GM19467 (cell line): ENCODE measurements at regions not wholly inside any gene's neighbourhood (a gene's known extent, or its start where the extent isn't known, plus 50 kb on each side); places are given as distances from the start of the nearest gene placed in this dataset.

ENCODE experiments used
- ATAC-seq: cut with Tn5 transposase; IDR thresholded peaks from one replicate; pipeline ENCODE4 v1.9.1; 2021; ENCODE audit warnings: mild to moderate bottlenecking, moderate library complexity; ENCODE audit not compliant: unreplicated experiment

DNA sequence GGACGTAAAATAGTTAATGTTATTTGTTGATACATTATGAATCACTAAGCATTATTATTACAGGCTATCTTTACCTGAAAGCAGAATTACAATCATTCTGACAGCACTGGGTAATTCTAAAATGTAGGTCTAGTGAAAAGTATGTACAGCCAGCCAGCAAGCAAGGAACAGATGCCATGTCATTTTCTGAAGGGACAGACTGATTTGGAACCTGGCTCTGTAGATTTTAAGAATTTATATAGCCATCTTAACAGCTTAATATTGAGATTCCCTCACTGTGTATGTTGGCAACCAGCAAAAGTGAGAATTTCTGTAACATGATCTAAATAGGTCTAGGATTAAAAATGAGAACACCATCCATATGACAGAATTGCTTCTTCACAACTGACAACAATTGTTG lies 359.4 kb downstream of the ZIC4 start:
- ATAC-seq = no peak

DNA sequence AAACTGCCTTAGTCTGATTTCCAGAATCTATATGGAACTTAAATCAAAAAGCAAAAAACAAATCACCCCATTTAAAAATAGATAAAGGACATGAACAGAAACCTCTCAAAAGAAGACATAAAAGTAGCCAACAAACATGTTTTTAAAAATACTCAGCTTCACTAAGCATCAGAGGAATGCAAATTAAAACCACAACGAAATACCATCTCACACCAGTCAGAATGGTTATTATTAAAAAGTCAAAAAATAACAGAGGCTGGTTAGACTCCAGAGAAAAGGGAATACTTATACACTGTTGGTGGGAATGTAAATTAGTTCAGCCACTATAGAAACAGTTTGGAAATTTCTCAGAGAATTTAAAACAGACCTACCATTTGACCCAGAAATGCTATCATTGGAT lies 367.9 kb downstream of the ZIC4 start:
- ATAC-seq = no peak

DNA sequence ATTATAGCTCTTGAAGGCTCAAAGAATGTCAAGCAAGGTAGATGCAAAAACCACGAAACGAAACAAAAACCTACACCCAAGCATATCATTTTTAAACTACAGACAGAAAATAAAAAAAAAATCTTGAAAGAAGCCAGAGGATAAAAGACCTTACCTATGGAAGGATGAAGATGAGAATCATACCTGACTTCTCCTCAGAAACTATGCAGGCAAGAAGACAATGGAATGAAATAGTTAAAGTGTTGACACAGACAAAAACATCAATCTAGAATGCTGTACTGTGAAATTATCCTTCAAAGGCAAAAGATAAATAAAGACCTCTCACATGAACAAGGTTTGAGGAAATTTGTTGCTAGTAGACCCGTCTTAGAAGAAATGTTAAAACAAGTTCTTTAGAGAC lies 372.0 kb downstream of the ZIC4 start:
- ATAC-seq = no peak

DNA sequence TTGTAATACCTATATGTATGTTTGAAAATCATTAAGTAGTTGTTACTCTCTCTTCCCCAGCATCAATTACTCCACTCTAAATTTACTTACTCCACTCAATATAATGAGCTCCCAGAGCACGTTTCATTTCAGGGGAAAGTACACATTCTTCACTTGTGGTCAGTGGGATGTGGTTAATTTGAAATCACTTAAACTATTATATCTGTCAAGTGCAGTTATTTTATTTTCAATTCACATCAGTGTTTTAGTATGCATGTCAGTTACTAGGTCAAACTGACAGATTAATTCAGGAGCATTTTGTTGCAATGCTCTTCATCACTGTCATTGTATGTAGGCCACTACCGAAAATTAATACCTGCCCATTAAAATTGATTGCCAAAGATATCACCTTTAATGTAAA lies 376.1 kb downstream of the ZIC4 start:
- ATAC-seq = no peak

DNA sequence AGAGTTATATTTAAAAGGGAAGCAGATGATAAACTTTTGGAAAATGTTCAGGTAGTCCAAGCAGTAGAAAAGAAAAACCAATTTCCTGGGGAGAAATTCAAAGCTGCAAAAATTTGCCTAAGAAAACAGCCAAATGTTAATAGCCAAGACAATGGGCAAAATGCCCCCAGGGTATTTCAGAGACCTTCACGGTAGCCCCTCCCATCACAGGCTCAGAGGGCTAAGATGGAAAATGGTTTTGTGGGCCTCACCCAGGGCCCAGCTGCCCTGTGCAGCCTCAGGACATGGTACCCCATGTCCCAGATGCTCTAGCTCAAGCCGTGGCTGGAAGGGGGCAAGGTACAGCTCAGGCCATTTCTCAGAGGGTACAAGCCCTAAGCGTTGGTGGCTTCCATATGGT lies 391.0 kb downstream of the ZIC4 start:
- no peak for ATAC-seq

DNA sequence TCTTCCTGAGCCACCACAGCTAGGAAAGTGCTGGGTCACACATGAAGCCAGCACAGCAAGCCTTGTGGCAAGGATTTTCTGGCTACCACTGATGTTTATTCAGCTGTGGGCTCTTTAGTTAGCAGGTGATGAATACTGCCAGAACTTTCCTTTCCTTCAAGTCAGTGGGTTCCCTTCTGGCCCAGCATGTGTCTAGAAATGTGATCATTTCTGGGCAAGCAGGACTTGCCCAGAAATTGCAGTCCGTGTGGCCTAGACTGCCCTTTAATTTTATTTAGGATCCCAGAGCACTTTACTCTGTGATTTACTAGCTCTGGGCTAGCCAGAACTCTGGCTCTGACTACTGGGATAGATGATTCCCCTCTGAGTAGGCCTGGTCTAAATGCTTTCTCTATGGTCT lies 397.5 kb downstream of the ZIC4 start:
- no peak for ATAC-seq

DNA sequence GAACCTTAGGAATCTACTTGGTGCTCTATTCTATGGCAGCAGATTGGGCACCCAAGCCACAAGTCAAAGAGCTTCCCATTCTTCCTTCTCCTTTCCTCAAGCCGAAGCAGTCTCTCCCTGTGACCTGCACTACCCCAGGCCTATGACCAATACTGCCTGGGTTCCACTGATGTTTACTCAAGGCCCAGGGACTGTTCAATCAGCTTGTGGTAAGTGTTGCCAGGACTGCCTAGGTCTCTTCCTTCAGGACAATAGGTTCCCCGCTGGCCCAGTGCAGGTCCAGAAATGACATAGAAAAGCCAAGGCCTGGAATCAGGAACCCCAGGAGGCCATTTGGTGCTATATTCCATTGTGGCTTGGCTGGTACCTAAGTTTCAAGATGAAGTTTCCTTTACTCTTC lies 397.9 kb downstream of the ZIC4 start:
- ATAC-seq = no peak

DNA sequence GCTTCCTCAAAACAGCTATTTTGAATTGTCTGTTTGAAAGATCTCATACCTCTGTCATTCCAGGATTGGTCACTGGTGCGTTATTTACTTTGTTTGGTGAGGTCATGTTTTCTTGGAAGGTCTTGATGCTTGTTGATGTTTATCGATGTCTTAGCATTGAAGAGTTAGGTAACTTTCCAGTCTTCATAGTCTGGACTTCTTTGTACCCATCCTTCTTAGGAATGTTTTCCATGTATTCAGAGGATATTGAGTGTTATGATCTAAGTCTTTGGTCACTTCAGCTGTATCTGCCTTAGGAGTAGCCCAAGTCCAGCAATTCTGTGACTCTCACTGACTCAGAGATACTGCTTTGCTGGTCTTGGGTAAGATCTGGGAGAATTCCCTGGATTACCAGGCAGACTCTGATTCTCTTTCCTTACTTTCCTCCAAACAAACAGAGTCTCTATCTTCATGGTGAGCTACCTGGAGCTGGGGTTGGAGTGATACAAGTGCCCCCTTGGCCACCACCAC lies 398.6 kb downstream of the ZIC4 start:
- ATAC-seq = no peak

DNA sequence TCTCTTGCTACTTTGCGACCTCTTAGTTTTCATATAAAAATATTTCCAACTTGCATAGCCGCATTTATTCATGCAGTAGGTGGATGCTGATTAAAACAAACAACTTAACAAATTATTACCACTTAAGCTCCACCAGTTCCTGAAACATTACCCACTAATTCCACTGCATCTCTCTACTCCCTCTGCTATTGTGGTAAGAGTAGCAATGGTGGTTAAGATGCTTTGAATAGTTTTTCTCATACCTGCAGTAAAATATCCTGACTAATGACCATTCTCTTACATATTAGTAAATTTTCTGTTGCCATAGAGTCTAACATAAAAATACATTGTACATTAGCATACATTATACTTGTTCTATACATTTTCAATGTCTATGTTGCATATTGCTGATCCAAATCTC lies 397.6 kb upstream of the PLSCR5 start:
- ATAC-seq = no peak

DNA sequence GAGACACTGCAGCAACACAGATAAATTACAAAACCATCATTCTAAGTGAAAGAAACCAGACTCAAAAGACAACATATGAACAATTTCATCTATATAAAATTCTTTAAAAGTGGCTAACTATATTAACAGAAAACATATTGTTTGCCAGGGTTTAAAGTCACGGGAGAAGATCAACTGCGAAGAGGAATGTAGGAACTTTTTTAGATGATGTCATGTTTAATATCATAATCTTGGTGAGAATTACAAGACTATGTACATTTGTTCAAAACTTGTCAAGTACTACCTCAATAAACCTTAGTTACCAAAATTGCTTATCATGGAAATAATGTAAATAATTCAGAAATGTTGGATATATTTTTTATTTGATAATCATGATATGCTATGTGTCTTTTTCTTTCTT lies 395.1 kb upstream of the PLSCR5 start:
- no peak for ATAC-seq

DNA sequence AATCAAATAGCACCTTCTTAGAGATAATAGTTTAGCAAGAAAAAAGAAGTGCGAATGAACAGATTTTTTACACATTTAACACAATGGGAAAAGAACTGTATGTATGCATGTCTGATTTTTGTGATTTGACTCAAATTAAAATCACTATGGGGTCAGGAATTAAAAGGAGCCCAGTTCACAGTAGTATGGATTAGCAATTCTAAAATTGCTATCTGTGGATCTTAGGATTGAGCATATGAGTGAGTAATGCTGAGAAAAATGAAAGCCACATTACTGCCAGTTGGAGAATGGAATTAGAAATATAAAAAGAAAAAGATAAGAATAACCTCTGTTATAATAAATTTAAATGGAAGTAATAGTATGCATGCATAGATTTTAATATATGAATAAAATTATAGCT lies 386.8 kb upstream of the PLSCR5 start:
- no peak for ATAC-seq

DNA sequence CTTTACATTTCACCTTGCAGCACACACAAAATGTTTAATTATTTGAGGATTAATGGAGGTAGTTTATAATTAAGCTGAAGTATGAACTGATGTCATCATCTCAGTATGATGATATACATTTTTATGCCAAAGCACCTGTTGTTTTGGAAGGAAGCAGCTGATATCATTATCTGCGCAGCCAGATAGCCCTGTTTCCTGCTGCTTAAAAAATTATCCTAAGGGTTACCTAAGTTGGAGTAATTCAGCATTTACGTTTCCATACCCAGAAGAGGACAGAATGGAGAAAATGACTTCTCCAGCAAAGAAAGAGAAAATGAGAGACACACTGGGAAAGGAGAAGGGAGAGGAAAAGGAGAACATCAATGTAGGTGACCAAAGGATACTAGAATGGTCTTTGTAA lies 370.3 kb upstream of the PLSCR5 start:
- no peak for ATAC-seq

DNA sequence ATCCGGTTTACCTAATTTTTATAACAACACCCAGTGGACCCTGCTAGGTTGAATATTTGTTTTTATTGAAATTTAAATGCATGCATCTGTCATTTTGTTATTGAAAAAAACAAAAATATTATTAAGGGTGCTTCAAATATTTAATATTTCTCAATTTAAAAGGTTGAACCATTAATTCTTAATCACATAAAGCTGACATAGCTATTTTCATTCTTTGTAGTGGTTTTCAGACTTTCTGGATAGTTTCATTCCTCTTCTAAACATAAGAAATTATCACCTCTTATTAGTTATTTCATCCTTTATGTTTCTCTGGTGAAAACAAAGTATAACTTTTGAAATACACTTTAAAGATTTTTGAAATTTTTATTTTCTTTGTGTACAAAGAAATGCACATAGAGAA lies 369.9 kb upstream of the PLSCR5 start:
- no peak for ATAC-seq

DNA sequence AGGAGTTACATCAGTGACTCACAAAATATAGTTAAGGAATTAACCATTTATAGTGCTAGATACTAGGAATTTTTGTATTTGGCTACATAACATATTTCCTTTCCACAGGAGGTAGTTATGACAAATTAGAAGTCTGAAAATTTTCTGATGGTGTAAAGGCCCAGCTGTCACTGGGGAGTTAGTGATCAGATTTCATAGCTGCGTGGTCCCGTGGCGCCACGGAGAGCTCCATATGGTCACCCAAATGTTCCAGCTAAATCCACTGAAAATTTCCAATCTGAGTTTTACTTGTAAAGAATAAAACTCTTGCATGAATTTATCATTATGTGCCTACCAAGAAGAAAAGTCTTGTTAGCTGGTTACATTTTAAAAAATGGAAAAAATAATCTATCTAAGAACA lies 368.9 kb upstream of the PLSCR5 start:
- ATAC-seq = no peak

DNA sequence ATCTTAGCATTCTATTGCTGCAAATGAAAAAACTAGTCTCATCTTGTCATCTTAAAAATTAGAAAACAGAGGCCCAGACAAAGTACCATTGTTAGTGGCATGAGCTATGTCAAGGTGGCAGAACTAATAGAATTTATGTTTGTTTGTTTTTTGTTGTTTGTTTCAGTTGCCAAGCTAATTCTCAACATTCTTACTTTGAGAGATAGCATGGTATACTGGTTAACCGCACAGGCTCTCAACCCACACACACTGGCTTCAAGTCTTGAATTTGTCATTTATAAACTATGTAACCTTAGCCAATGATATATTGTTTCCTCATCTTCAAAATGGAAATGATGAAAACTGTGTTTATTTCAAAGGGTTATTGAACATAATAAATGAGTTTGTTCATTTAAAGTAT lies 367.6 kb upstream of the PLSCR5 start:
- no peak for ATAC-seq

DNA sequence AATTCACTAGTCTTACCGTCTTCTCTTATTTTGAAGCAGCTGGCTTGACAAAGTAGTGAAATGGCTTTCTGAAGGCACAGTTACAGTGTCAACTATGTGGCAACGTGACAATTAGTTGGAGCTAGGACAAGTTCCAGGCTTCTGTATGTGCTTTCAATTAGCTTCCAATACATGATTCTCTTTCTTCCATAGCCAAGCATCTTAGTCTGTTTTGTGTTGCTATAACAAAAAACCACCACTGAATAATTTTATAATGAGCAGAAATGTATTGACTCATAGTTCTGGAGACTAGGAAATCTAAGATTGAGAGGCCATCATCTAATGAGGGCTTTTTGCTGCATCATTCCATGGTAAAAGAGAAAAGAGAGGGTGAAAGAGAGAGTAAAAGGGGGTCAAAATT lies 365.1 kb upstream of the PLSCR5 start:
- ATAC-seq = no peak

DNA sequence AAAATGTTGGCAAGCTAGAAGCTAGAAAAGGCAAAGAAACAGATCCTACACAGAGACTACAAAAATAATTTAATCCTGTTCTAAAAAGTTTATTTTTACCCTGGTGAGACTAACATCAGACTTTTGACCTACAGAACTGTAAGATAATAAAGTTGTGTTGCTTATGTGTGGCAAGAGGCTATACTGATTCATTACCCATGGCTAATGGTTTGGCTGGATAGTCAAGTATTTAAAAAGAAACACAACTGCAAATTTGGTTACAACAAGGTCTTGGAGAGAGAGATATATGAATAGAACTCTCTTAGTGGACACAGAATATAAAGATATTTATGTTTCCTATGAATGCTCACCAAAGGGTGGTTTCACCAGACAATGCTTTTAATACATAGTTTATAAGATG lies 364.2 kb upstream of the PLSCR5 start:
- ATAC-seq = no peak

DNA sequence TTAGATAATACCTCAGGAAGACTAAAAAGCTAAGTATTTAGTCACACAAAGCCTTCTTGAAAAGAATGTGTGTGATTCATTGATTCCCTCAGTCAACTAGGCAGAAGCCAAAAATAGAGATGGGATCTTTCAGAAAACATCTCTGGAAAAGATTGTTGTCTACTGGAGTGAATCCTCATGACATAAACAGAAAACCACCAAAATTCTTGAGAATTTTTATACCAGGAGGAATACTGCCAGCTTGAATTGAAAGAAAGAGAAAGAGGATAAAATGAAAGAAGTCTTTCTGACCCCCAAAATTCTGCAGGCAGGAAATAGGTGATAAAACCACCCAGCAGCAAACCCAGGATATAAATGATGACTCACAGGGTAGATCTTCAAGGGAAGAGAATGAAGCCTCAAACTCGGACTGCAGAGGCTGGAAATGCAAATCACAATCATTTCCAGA lies 363.1 kb upstream of the PLSCR5 start:
- no peak for ATAC-seq

DNA sequence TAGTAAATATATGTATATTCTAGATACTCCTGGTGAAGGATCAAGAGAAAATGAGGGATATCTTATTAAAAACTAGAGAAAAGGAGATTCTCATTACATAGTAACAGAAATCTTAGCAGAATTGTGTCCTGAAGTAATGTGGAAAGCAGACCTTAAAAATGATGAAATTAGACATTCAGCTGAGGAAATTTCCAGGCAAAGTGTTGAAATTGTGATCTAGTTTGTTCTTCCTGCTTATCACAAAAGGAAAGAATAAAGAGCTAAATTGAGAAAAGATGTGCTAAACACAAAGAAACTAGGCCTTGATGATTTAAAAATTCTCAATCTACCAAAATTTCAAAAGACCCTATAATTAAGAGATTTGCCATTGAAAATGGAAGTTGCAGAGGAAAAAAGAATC lies 362.6 kb upstream of the PLSCR5 start:
- no peak for ATAC-seq

DNA sequence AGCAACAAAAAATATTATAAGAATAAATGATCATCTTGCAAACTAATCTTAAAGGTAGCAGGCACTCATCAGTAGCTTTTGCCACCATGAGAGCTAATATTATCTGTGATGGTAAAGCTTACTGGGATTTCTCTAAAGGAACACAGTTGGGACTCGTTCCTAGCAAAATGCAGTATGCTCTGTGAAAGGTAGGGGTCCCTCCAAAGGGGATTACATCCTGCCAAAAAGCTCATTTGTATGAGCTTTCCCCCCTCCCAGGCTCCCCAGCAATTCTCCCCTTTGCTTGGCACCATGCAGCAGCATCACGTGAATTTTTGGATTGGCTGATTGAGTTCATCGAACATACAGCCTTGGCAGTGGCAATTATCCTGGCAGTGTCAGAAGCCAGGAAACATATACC lies 361.0 kb upstream of the PLSCR5 start:
- no peak for ATAC-seq

DNA sequence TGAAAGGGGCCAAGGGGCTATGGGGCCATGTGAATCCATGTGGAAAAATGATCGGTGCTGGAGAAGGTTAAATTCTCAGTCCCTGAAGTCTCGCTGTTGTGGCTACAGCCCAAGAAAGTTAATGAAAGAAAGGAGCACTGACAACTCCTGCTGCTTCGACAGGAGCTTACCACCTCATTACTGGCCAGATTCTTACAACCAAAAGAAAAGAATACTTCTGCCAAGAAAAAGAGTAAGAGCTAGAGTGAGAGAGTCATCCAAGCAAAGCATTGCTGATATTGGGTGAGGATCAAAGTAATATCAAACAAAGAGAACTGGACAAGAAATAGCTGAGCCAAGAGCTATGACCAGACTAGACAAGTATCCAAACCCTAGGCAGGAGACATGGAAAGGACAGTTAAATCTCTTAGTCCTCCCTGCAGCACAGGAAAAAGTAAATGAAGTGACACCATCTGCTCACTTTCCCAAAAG lies 348.4 kb upstream of the PLSCR5 start:
- no peak for ATAC-seq

DNA sequence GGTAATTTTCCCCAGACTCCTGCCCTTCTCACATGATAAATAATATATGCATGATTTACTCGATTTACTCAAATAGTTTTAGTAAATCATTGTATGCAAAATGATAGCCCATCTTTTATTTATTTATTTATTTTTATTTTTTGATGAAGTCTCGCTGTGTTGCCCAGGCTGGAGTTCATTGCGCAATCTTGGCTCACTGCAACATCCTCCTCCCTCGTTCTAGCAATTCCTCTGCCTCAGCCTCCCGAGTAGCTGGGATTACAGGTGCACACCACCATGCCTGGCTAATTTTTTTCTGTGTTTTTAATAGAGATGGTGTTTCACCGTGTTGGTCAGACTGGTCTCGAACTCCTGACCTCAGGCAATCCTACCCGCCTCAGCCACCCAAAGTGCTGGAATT lies 343.8 kb upstream of the PLSCR5 start:
- ATAC-seq = no peak

DNA sequence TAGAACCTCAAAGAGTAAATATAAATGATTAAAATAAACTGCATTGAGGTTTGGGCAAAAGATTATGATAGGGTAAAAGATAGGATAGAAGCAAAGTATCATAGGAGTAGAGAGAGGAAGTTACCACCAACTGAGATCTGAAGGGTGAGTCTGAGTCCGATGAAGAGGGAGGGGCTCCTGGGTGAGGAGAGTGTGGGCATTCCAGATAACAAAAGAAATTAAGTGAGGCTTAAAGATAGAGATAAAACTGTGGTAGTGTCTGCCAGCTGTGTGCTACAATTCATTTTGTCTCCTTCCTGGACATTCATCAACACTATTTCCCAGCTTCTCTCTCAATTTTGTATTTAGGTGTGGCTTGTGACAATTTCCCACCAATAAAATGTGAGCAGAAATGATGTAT lies 343.0 kb upstream of the PLSCR5 start:
- no peak for ATAC-seq

DNA sequence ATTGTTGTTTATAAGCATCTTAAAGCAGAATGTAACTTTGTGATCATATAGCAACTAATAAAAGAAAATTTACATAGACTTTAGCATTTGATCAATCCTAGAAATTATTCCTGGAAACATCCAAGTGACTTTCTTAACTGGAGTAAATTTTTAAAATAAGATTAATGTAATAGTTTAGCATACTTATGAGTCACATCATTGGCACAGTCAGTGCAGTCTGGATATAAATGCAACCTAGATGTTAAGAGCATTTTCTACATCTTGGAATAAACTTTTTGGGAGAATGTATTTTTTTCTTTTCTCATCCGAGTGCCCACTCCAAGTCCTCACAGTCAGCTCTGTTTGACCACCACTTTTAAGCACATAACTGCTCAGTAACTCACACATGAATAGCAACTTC lies 324.6 kb upstream of the PLSCR5 start:
- no peak for ATAC-seq
